Lung (tissue), 11 donors: ENCODE measurements at regions not wholly inside any gene's neighbourhood (a gene's known extent, or its start where the extent isn't known, plus 50 kb on each side); places are given as distances from the start of the nearest gene placed in this dataset.

Experiments
- ATAC-seq: fragments of 200-7000 bp; cut with Tn5 transposase; one replicate; pipeline ENCODE4 v1.9.1; 2020; ENCODE audit warnings: moderate number of reproducible peaks; ENCODE audit not compliant: insufficient read depth, low FRiP score
- DNase-seq, 3 donors: peaks; one replicate each; pipeline ENCODE4 v3.0.0-alpha.2; 2013 to 2017
- H3K27ac ChIP-seq, 2 donors: one replicate each; pipeline ENCODE4 v1.5.1; 2013; ENCODE audit warnings: mild to moderate bottlenecking in 2 of 2, moderate library complexity in 2 of 2, control low read depth in 1 of 2, inconsistent platforms in 1 of 2, low read depth in 1 of 2, low read length in 1 of 2
- H3K27me3 ChIP-seq, 3 donors: one replicate each; pipeline ENCODE4 v1.5.1; 2013; ENCODE audit warnings: low read length in 2 of 3; ENCODE audit not compliant: control insufficient read depth in 3 of 3, insufficient read depth in 3 of 3
- H3K36me3 ChIP-seq, 4 donors: one replicate each; pipeline ENCODE4 v1.5.1; 2013; ENCODE audit warnings: low read length in 4 of 4, mild to moderate bottlenecking in 1 of 4, moderate library complexity in 1 of 4; ENCODE audit not compliant: control insufficient read depth in 4 of 4, insufficient read depth in 4 of 4
- H3K4me1 ChIP-seq, 5 donors: one replicate each; pipeline ENCODE4 v1.5.1; 2013; ENCODE audit warnings: low read length in 5 of 5, mild to moderate bottlenecking in 2 of 5, moderate library complexity in 1 of 5; ENCODE audit not compliant: control insufficient read depth in 5 of 5, insufficient read depth in 5 of 5
- H3K4me3 ChIP-seq: one replicate; pipeline ENCODE4 v1.5.1; 2013; ENCODE audit warnings: mild to moderate bottlenecking, control low read depth, moderate library complexity
- H3K9ac ChIP-seq, 2 donors: one replicate each; pipeline ENCODE4 v1.5.1; 2013; ENCODE audit warnings: low read length in 2 of 2, control low read depth in 1 of 2; ENCODE audit not compliant: insufficient read depth in 1 of 2
- H3K9me3 ChIP-seq, 4 donors: one replicate each; pipeline ENCODE4 v1.5.1; 2013; ENCODE audit warnings: low read length in 3 of 4, mild to moderate bottlenecking in 1 of 4, moderate library complexity in 1 of 4; ENCODE audit not compliant: control insufficient read depth in 4 of 4, insufficient read depth in 3 of 4
- WGBS, 2 donors: extraction: QIAGEN DNeasy Blood & Tissue Kit; methylation state at CpG; one replicate each; pipeline ENCODE4 v1.1.7; 2013; 5-methylcytosine and 5-hydroxymethylcytosine counted together
- TF ChIP-seq, protein P1 (sequence below): IDR thresholded peaks from 2 replicates; pipeline ENCODE4 v1.5.1; 2012; ENCODE audit warnings: mild to moderate bottlenecking; ENCODE audit errors: control extremely low read depth, extremely low read depth
- donor health status: control.
- donor health status: control.
- donor health status: Bipolar disorder and iron deficiency.
- donor health status: healthy.
- donor health status: DM: yes; HTN: yes; CAD: no.

DNA sequence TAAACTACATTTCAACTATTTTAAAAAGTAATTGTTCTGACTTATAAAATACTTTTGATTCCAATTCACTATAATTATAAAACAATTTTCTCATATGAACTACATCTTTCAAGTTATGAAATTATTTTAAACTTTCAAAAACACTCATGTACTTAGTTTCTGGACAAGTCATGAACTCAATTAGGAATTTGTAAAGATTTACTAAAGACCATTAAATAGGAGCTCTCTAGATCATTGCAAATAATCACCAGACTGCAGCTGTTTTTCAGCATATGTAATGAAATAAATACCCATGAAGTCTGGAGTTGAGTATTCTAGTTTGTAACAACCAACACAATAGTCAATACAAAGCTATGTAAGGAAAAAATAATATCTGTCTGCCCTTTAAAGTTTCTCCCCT lies 605.1 kb upstream of the MIR17HG start:
- no peak overlapping the region for H3K27ac ChIP-seq

DNA sequence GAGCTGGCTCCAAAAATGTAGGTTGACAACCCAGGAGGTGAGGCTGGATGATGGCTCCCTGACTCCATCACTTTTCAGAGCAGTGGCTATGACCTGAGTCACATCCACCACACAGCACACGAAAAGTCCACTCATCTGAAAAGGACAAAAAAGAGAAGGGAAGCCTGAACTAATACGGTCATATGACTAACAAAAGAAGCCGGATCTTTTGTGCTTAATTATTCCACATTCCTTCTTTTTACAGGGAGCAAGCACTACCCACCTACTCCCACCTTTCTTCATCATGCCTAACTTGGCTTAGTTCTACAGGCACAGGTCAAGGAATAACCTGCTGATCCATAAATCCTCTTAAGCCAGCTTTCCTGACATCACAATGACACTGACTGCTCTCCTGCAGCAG lies 601.3 kb upstream of the MIR17HG start:
- 85 to 96% methylated on average over 3 of the region's 3 CpGs for WGBS, 2 donors
- H3K36me3 ChIP-seq: no peaks in the 10 kb centered on the region
- H3K27ac ChIP-seq: no peak overlapping the region
- H3K27me3 ChIP-seq: no peaks in the 10 kb centered on the region
- no peak overlapping the region for H3K4me3 ChIP-seq
- TF ChIP-seq, protein P1, sequence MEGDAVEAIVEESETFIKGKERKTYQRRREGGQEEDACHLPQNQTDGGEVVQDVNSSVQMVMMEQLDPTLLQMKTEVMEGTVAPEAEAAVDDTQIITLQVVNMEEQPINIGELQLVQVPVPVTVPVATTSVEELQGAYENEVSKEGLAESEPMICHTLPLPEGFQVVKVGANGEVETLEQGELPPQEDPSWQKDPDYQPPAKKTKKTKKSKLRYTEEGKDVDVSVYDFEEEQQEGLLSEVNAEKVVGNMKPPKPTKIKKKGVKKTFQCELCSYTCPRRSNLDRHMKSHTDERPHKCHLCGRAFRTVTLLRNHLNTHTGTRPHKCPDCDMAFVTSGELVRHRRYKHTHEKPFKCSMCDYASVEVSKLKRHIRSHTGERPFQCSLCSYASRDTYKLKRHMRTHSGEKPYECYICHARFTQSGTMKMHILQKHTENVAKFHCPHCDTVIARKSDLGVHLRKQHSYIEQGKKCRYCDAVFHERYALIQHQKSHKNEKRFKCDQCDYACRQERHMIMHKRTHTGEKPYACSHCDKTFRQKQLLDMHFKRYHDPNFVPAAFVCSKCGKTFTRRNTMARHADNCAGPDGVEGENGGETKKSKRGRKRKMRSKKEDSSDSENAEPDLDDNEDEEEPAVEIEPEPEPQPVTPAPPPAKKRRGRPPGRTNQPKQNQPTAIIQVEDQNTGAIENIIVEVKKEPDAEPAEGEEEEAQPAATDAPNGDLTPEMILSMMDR: no peak
- DNase-seq (no peak), ATAC-seq (no peak)
- H3K9me3 ChIP-seq: peaks cover 0 to 2% (median under 1%) of the 10 kb centered on the region in 4 donors
- no peak overlapping the region for H3K9ac ChIP-seq
- H3K4me1 ChIP-seq: peaks cover 0 to 11% (median 0%) of the 10 kb centered on the region in 5 donors

More for the DNA sequence above, 605.1 kb upstream of the MIR17HG start:
- no peak for ATAC-seq
- TF ChIP-seq, protein P1: no peak
- no peaks in the 10 kb centered on the region for H3K27me3 ChIP-seq
- no peak overlapping the region for H3K4me3 ChIP-seq
- H3K9me3 ChIP-seq: no peaks in the 10 kb centered on the region
- no peak overlapping the region for H3K9ac ChIP-seq
- H3K36me3 ChIP-seq: no peaks in the 10 kb centered on the region
- H3K4me1 ChIP-seq: peaks cover 0 to 11% (median 0%) of the 10 kb centered on the region in 5 donors
- peak in 2 of 3 donors; percentile 58 to 66 for DNase-seq

- Histone ChIP-seq H3K4me1 (no peaks in the 10 kb centered on the region), H3K9me3 (peaks cover 0 to 2% (median under 1%) of the 10 kb centered on the region in 4 donors), H3K27ac (no peak overlapping the region), H3K4me3 (no peak overlapping the region), H3K9ac (no peak overlapping the region), H3K36me3 (no peaks in the 10 kb centered on the region), H3K27me3 (no peaks in the 10 kb centered on the region)
- DNase-seq (no peak), ATAC-seq (no peak)
- WGBS, 2 donors: 85 to 92% methylated on average over 4 of the region's 4 CpGs
- TF ChIP-seq, protein P1: no peak
Measured at GRCh38 chr13:90750021-90750420, 597.5 kb upstream of the MIR17HG start.

- no peak overlapping the region for H3K4me3 ChIP-seq
- H3K36me3 ChIP-seq: no peaks in the 10 kb centered on the region
- no peaks in the 10 kb centered on the region for H3K4me1 ChIP-seq
- TF ChIP-seq, protein P1: no peak
- WGBS, 2 donors: 11 to 14% methylated on average over 1 of the region's 1 CpG
- no peak overlapping the region for H3K9ac ChIP-seq
- peaks cover 0 to 2% (median under 1%) of the 10 kb centered on the region in 4 donors for H3K9me3 ChIP-seq
- H3K27me3 ChIP-seq: no peaks in the 10 kb centered on the region
- DNase-seq (no peak), ATAC-seq (no peak)
- no peak overlapping the region for H3K27ac ChIP-seq
Measured at GRCh38 chr13:90751026-90751425, 596.5 kb upstream of the MIR17HG start.
